WTC11 (cell line): ENCODE measurements at regions not wholly inside any gene's neighbourhood (a gene's known extent, or its start where the extent isn't known, plus 50 kb on each side); places are given as distances from the start of the nearest gene placed in this dataset.

ENCODE experiments used
- ATAC-seq: fragments of 200-7000 bp; cut with Tn5 transposase; 2 replicates; pipeline ENCODE4 v1.10.0; 2021; ENCODE audit warnings: mild to moderate bottlenecking, moderate library complexity
- CTCF ChIA-PET: fragments of 300-600 bp; sonication (Branson Sonifier 250); formaldehyde crosslinking; loops from one replicate; lab custom pipeline; 2021; ENCODE audit warnings: antibody characterized with exemption; lab: Charles Lee
- POLR2A ChIA-PET: fragments of 350-600 bp; sonication (Branson Sonifier 250); formaldehyde crosslinking; loops from one replicate; lab custom pipeline; 2021; ENCODE audit warnings: antibody characterized with exemption; lab: Charles Lee
- DNase-seq: peaks from one replicate; pipeline ENCODE4 v3.0.0; 2021; ENCODE audit warnings: low spot score
- H3K27ac Mint-ChIP-seq: 2 replicates; pipeline ENCODE4 v1.8.0; 2021; ENCODE audit warnings: mixed read lengths
- H3K27me3 Mint-ChIP-seq: 2 replicates; pipeline ENCODE4 v1.8.0; 2021; ENCODE audit warnings: low read depth, mild to moderate bottlenecking, moderate library complexity, mixed read lengths
- H3K36me3 Mint-ChIP-seq: 2 replicates; pipeline ENCODE4 v1.8.0; 2021; ENCODE audit warnings: mixed read lengths
- H3K4me1 Mint-ChIP-seq: 2 replicates; pipeline ENCODE4 v1.8.0; 2022; ENCODE audit warnings: mixed read lengths
- H3K4me3 Mint-ChIP-seq: 2 replicates; pipeline ENCODE4 v1.8.0; 2021; ENCODE audit warnings: mild to moderate bottlenecking, moderate library complexity, mixed read lengths
- H3K9me3 Mint-ChIP-seq: 2 replicates; pipeline ENCODE4 v1.8.0; 2021; ENCODE audit warnings: mixed read lengths
- ATF1 ChIP-seq: sonication (generic); formaldehyde crosslinking; IDR thresholded peaks from 2 replicates; pipeline ENCODE4 v1.8.1; 2023; ENCODE audit warnings: mild to moderate bottlenecking, moderate library complexity, missing genetic modification reagents
- CBFB ChIP-seq: sonication (generic); formaldehyde crosslinking; IDR thresholded peaks from 2 replicates; pipeline ENCODE4 v1.8.1; 2022; ENCODE audit warnings: mild to moderate bottlenecking, low read depth, missing genetic modification reagents
- CREB1 ChIP-seq: sonication (generic); formaldehyde crosslinking; IDR thresholded peaks from 2 replicates; pipeline ENCODE4 v1.8.0; 2023; ENCODE audit warnings: mild to moderate bottlenecking, missing genetic modification reagents
- ELF4 ChIP-seq: sonication (generic); formaldehyde crosslinking; IDR thresholded peaks from 2 replicates; pipeline ENCODE4 v1.8.1; 2022; ENCODE audit warnings: low read depth, mild to moderate bottlenecking, moderate library complexity, missing genetic modification reagents
- FOXJ3 ChIP-seq: sonication (generic); formaldehyde crosslinking; IDR thresholded peaks from 2 replicates; pipeline ENCODE4 v1.9.0; 2021; ENCODE audit warnings: missing genetic modification reagents, mild to moderate bottlenecking, borderline replicate concordance
- GRHL2 ChIP-seq: fragments of 250-450 bp; sonication (Bioruptor Pico); IDR thresholded peaks from 2 replicates; pipeline ENCODE4 v1.8.0; 2022; ENCODE audit warnings: mild to moderate bottlenecking, moderate library complexity; ENCODE audit not compliant: insufficient replicate concordance, severe bottlenecking
- HMGA2 ChIP-seq: fragments of 250-450 bp; sonication (Bioruptor Pico); IDR thresholded peaks from 2 replicates; pipeline ENCODE4 v1.4.0; 2021; ENCODE audit warnings: mild to moderate bottlenecking, moderate library complexity
- KAT7 ChIP-seq: sonication (generic); formaldehyde crosslinking; IDR thresholded peaks from 2 replicates; pipeline ENCODE4 v1.8.1; 2023; ENCODE audit warnings: missing genetic modification reagents, mild to moderate bottlenecking, borderline replicate concordance
- NFATC4 ChIP-seq: fragments of 250-450 bp; sonication (Bioruptor Pico); IDR thresholded peaks from 2 replicates; pipeline ENCODE4 v1.9.0; 2021; ENCODE audit warnings: mild to moderate bottlenecking
- NFYB ChIP-seq: sonication (generic); formaldehyde crosslinking; conservative IDR thresholded peaks from 2 replicates; pipeline ENCODE4 v1.8.0; 2022; ENCODE audit warnings: low read depth, missing genetic modification reagents
- PRRX2 ChIP-seq: fragments of 250-450 bp; sonication (Bioruptor Pico); IDR thresholded peaks from 2 replicates; pipeline ENCODE4 v1.8.0; 2021; ENCODE audit warnings: mild to moderate bottlenecking
- SP1 ChIP-seq: sonication (generic); formaldehyde crosslinking; conservative IDR thresholded peaks from 2 replicates; pipeline ENCODE4 v1.8.1; 2022; ENCODE audit warnings: missing genetic modification reagents
- TCF7 ChIP-seq: sonication (generic); formaldehyde crosslinking; IDR thresholded peaks from 2 replicates; pipeline ENCODE4 v1.8.0; 2022; ENCODE audit warnings: mild to moderate bottlenecking, low read depth, missing genetic modification reagents, moderate library complexity
- ZNF121 ChIP-seq: sonication (generic); formaldehyde crosslinking; IDR thresholded peaks from 2 replicates; pipeline ENCODE4 v1.8.0; 2023; ENCODE audit warnings: missing genetic modification reagents
- ZNF263 ChIP-seq: sonication (generic); formaldehyde crosslinking; IDR thresholded peaks from 2 replicates; pipeline ENCODE4 v1.8.1; 2022; ENCODE audit warnings: low read depth, mild to moderate bottlenecking, moderate library complexity, missing genetic modification reagents
- ZNF423 ChIP-seq: fragments of 250-450 bp; sonication (Bioruptor Pico); IDR thresholded peaks from 2 replicates; pipeline ENCODE4 v2.1.2; 2022; ENCODE audit warnings: mild to moderate bottlenecking, moderate library complexity
- TF ChIP-seq, protein P1 (sequence below): sonication (generic); formaldehyde crosslinking; IDR thresholded peaks from 2 replicates; pipeline ENCODE4 v1.8.1; 2022; ENCODE audit warnings: low read depth, missing genetic modification reagents, borderline replicate concordance
- TF ChIP-seq, protein P2 (sequence below): sonication (generic); formaldehyde crosslinking; conservative IDR thresholded peaks from 2 replicates; pipeline ENCODE4 v1.8.1; 2022; ENCODE audit warnings: mild to moderate bottlenecking, missing genetic modification reagents
- TF ChIP-seq, protein P3 (sequence below): sonication (generic); formaldehyde crosslinking; IDR thresholded peaks from 2 replicates; pipeline ENCODE4 v1.8.0; 2022; ENCODE audit warnings: mild to moderate bottlenecking, missing genetic modification reagents
- TF ChIP-seq, protein P4 (sequence below): sonication (generic); formaldehyde crosslinking; conservative IDR thresholded peaks from 2 replicates; pipeline ENCODE4 v1.8.1; 2023; ENCODE audit warnings: mild to moderate bottlenecking, low read depth, missing genetic modification reagents, moderate library complexity
- TF ChIP-seq, protein P5 (sequence below): sonication (generic); formaldehyde crosslinking; IDR thresholded peaks from 2 replicates; pipeline ENCODE4 v1.8.1; 2023; ENCODE audit warnings: mild to moderate bottlenecking, missing genetic modification reagents
- TF ChIP-seq, protein P6 (sequence below): sonication (generic); formaldehyde crosslinking; IDR thresholded peaks from 2 replicates; pipeline ENCODE4 v1.8.1; 2023; ENCODE audit warnings: mild to moderate bottlenecking, missing genetic modification reagents, borderline replicate concordance
- TF ChIP-seq, protein P7 (sequence below): sonication (generic); formaldehyde crosslinking; IDR thresholded peaks from 2 replicates; pipeline ENCODE4 v1.8.1; 2022; ENCODE audit warnings: missing genetic modification reagents, borderline replicate concordance

DNA sequence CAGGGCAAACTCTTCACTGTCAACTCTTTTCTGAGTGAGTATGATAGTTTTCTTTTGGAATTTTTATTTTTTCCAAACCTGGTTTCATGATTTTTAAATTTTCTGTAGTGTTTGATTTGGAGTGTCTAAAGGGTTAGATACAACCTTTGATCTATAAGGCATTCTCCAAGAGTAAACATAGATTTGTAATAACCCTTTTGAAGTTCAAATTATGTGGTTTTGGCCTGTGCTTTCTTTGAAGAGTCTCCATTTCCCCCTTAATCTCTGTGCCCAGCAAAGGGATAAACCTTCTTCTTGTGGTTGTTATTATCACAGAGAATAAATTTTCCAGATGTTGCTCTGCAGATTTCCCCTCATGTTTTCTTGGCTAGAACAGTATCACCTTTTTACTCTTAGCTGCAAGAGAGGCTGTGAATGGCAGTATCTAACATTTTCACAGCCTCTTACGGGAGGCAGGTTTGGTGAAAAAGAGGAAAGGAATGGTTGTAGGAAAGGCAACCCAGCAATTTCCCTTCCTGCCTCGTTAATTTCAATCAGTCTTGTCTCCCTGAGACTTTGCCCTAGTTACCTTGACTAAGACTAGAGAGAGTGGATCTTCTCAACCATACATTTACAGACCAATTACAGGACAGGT is 83.3 kb upstream of the AKIRIN2 start:
- Mint-ChIP-seq H3K9me3 (peaks cover 4% of the 10 kb centered on the region), H3K27ac (no peak overlapping the region), H3K4me1 (peaks cover 34% of the 10 kb centered on the region), H3K27me3 (no peaks in the 10 kb centered on the region), H3K4me3 (no peak overlapping the region), H3K36me3 (no peaks in the 10 kb centered on the region)
- DNase-seq (no peak), ATAC-seq (no peak)
- ChIA-PET CTCF (no interaction called here), POLR2A (no interaction called here)
- no peak for TF ChIP-seq CREB1 (CRISPR knock-in tag)
- TF ChIP-seq, protein P1, sequence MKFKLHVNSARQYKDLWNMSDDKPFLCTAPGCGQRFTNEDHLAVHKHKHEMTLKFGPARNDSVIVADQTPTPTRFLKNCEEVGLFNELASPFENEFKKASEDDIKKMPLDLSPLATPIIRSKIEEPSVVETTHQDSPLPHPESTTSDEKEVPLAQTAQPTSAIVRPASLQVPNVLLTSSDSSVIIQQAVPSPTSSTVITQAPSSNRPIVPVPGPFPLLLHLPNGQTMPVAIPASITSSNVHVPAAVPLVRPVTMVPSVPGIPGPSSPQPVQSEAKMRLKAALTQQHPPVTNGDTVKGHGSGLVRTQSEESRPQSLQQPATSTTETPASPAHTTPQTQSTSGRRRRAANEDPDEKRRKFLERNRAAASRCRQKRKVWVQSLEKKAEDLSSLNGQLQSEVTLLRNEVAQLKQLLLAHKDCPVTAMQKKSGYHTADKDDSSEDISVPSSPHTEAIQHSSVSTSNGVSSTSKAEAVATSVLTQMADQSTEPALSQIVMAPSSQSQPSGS (CRISPR knock-in tag): no peak
- no peak for TF ChIP-seq KAT7 (CRISPR knock-in tag)
- TF ChIP-seq, protein P2, sequence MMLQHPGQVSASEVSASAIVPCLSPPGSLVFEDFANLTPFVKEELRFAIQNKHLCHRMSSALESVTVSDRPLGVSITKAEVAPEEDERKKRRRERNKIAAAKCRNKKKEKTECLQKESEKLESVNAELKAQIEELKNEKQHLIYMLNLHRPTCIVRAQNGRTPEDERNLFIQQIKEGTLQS (CRISPR knock-in tag): no peak
- no peak for TF ChIP-seq ZNF121 (CRISPR knock-in tag)
- no peak for TF ChIP-seq ELF4 (CRISPR knock-in tag)
- no peak for TF ChIP-seq GRHL2 (CRISPR knock-in tag)
- TF ChIP-seq, protein P3, sequence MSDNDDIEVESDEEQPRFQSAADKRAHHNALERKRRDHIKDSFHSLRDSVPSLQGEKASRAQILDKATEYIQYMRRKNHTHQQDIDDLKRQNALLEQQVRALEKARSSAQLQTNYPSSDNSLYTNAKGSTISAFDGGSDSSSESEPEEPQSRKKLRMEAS (CRISPR knock-in tag): no peak
- no peak for TF ChIP-seq NFATC4

DNA sequence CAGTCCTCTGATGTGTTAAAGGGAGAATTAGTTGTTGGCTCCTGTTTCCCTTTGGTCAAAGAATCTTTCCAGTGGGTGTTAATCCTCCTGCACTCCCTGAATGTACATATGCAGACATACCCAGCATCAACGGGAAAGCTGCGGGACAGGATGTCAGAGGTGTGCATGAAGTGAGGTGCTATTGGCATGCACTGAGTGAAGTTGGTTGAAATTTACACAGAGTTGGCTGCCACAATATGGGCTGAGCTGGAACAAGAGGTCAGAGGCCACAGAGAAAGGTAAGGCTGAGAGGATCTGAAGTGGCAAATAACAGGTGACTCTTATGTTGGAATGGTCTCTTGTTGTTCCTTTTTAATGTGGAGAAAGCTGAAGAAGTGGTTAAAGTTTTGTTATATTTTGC is 82.7 kb upstream of the AKIRIN2 start:
- no peaks in the 10 kb centered on the region for H3K36me3 Mint-ChIP-seq
- DNase-seq: no peak
- no peak overlapping the region for H3K4me3 Mint-ChIP-seq
- ChIA-PET CTCF (no interaction called here), POLR2A (no interaction called here)
- peaks cover 27% of the 10 kb centered on the region for H3K4me1 Mint-ChIP-seq
- H3K27me3 Mint-ChIP-seq: no peaks in the 10 kb centered on the region
- no peak for ATAC-seq
- H3K9me3 Mint-ChIP-seq: peaks cover 4% of the 10 kb centered on the region
- H3K27ac Mint-ChIP-seq: no peak overlapping the region
- TF ChIP-seq SP1 (CRISPR knock-in tag): no peak
- TF ChIP-seq NFATC4: no peak
- TF ChIP-seq, protein P4, sequence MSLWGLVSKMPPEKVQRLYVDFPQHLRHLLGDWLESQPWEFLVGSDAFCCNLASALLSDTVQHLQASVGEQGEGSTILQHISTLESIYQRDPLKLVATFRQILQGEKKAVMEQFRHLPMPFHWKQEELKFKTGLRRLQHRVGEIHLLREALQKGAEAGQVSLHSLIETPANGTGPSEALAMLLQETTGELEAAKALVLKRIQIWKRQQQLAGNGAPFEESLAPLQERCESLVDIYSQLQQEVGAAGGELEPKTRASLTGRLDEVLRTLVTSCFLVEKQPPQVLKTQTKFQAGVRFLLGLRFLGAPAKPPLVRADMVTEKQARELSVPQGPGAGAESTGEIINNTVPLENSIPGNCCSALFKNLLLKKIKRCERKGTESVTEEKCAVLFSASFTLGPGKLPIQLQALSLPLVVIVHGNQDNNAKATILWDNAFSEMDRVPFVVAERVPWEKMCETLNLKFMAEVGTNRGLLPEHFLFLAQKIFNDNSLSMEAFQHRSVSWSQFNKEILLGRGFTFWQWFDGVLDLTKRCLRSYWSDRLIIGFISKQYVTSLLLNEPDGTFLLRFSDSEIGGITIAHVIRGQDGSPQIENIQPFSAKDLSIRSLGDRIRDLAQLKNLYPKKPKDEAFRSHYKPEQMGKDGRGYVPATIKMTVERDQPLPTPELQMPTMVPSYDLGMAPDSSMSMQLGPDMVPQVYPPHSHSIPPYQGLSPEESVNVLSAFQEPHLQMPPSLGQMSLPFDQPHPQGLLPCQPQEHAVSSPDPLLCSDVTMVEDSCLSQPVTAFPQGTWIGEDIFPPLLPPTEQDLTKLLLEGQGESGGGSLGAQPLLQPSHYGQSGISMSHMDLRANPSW (CRISPR knock-in tag): no peak
- TF ChIP-seq HMGA2 (CRISPR knock-in tag): no peak
- TF ChIP-seq FOXJ3 (CRISPR knock-in tag): no peak
- no peak for TF ChIP-seq ZNF263 (CRISPR knock-in tag)
- no peak for TF ChIP-seq PRRX2
- TF ChIP-seq, protein P5, sequence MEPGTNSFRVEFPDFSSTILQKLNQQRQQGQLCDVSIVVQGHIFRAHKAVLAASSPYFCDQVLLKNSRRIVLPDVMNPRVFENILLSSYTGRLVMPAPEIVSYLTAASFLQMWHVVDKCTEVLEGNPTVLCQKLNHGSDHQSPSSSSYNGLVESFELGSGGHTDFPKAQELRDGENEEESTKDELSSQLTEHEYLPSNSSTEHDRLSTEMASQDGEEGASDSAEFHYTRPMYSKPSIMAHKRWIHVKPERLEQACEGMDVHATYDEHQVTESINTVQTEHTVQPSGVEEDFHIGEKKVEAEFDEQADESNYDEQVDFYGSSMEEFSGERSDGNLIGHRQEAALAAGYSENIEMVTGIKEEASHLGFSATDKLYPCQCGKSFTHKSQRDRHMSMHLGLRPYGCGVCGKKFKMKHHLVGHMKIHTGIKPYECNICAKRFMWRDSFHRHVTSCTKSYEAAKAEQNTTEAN: no peak
- TF ChIP-seq CBFB (CRISPR knock-in tag): no peak
- TF ChIP-seq KAT7 (CRISPR knock-in tag): no peak
- no peak for TF ChIP-seq TCF7 (CRISPR knock-in tag)
- TF ChIP-seq, protein P3 (CRISPR knock-in tag): no peak
- no peak for TF ChIP-seq ATF1 (CRISPR knock-in tag)
- TF ChIP-seq ZNF423 (CRISPR knock-in tag): no peak
- no peak for TF ChIP-seq ZNF121 (CRISPR knock-in tag)
- TF ChIP-seq NFYB: no peak
- TF ChIP-seq, protein P6, sequence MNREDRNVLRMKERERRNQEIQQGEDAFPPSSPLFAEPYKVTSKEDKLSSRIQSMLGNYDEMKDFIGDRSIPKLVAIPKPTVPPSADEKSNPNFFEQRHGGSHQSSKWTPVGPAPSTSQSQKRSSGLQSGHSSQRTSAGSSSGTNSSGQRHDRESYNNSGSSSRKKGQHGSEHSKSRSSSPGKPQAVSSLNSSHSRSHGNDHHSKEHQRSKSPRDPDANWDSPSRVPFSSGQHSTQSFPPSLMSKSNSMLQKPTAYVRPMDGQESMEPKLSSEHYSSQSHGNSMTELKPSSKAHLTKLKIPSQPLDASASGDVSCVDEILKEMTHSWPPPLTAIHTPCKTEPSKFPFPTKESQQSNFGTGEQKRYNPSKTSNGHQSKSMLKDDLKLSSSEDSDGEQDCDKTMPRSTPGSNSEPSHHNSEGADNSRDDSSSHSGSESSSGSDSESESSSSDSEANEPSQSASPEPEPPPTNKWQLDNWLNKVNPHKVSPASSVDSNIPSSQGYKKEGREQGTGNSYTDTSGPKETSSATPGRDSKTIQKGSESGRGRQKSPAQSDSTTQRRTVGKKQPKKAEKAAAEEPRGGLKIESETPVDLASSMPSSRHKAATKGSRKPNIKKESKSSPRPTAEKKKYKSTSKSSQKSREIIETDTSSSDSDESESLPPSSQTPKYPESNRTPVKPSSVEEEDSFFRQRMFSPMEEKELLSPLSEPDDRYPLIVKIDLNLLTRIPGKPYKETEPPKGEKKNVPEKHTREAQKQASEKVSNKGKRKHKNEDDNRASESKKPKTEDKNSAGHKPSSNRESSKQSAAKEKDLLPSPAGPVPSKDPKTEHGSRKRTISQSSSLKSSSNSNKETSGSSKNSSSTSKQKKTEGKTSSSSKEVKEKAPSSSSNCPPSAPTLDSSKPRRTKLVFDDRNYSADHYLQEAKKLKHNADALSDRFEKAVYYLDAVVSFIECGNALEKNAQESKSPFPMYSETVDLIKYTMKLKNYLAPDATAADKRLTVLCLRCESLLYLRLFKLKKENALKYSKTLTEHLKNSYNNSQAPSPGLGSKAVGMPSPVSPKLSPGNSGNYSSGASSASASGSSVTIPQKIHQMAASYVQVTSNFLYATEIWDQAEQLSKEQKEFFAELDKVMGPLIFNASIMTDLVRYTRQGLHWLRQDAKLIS (CRISPR knock-in tag): no peak
- TF ChIP-seq, protein P7, sequence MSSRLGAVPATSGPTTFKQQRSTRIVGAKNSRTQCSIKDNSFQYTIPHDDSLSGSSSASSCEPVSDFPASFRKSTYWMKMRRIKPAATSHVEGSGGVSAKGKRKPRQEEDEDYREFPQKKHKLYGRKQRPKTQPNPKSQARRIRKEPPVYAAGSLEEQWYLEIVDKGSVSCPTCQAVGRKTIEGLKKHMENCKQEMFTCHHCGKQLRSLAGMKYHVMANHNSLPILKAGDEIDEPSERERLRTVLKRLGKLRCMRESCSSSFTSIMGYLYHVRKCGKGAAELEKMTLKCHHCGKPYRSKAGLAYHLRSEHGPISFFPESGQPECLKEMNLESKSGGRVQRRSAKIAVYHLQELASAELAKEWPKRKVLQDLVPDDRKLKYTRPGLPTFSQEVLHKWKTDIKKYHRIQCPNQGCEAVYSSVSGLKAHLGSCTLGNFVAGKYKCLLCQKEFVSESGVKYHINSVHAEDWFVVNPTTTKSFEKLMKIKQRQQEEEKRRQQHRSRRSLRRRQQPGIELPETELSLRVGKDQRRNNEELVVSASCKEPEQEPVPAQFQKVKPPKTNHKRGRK (CRISPR knock-in tag): no peak
